HG02970 (cell line): ENCODE measurements at regions not wholly inside any gene's neighbourhood (a gene's known extent, or its start where the extent isn't known, plus 50 kb on each side); places are given as distances from the start of the nearest gene placed in this dataset.
"Not testable (repeated sequence)": the region's sequence is repeated elsewhere in the genome, so short reads cannot be mapped to it uniquely, and the experiment has no call there.

ENCODE experiments used
- ATAC-seq: cut with Tn5 transposase; IDR thresholded peaks from one replicate; pipeline ENCODE4 v1.9.1; 2021; ENCODE audit warnings: mild to moderate bottlenecking, moderate library complexity, moderate number of reproducible peaks; ENCODE audit not compliant: unreplicated experiment, low FRiP score

GRCh38 chr2:204386668-204387067 lies 158.6 kb upstream of the PARD3B start:
- no peak for ATAC-seq

DNA sequence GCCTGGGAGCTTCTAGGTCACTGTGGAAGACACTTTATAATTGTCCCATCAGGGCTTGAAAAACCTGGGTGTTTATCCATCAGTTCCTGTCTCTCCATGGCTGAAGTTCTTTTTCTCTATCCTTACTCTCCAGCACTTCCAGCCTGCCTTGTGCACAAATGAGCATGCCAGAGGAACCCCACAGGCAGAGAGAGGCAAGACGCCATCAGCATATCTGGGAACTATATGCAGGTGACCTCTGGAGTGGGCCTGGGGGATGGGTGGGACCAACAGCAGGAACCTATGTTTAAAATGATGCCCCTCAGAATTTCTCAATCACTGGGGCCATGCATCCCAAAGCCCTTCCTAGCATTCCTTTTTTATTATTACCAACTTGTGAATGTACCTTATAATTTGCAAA lies 156.2 kb upstream of the PARD3B start:
- ATAC-seq = no peak

DNA sequence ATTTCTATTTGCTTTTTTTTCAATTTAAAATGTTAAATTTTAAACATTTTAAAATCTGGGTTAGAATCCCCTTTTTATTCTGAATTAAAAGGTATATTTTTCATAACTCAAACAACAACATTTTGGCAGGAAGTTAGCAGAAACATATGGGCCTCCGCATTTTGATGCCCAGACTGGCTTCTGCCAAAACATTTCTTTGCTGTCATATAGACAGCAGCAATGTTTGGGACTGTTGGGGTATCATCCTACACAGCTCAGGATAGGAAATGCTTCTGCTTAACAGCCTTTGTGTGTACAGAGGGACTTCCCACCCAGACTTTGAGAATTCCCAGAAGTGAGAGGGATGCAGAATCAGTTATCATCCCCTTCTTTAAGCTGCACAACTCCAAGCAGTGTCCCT lies 155.4 kb upstream of the PARD3B start:
- no peak for ATAC-seq

DNA sequence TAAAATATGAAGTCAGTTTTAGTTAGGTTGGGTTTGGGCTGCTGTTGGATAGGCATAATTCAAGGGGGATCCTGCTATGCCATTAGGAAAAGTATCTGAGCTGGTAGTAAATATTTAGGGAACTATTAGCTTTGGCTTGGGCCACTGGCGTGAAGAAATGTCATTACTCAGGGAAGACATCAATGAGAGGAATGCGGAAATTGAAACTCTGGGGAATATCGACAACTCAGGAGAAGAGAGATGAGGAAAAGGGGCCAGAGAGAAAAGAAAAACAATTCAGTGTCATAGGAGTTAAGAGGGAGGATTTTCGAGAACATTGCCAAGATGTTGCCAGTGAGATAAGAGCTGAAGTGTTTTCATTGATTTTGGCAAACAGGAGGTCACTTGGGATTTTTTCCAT lies 149.7 kb upstream of the PARD3B start:
- no peak for ATAC-seq

DNA sequence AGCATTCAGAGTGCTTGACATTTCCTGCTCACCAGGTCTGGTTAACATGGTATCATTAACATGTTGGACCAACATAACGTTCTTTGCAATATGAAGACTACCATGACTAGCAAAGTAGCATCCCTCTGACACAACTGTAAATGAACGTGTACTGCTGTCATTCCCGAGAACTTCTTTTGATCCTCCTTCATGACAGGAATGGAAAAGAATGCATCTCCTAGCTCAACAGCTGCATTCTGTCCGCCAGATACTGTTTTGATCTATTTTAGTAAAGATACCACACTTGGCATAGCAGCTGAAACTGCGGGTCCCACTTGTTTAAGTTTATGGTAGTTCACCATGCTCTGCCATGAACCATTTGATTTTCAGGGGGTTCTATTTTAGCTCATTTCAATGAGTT lies 144.2 kb upstream of the PARD3B start:
- ATAC-seq = no peak

GRCh38 chr2:204407204-204408014 lies 137.9 kb upstream of the PARD3B start:
- no peak for ATAC-seq

- ATAC-seq = not testable (repeated sequence)
Measured at GRCh38 chr2:204412782-204413181, 132.5 kb upstream of the PARD3B start.

GRCh38 chr2:204415406-204416181 lies 129.7 kb upstream of the PARD3B start:
- no peak for ATAC-seq

DNA sequence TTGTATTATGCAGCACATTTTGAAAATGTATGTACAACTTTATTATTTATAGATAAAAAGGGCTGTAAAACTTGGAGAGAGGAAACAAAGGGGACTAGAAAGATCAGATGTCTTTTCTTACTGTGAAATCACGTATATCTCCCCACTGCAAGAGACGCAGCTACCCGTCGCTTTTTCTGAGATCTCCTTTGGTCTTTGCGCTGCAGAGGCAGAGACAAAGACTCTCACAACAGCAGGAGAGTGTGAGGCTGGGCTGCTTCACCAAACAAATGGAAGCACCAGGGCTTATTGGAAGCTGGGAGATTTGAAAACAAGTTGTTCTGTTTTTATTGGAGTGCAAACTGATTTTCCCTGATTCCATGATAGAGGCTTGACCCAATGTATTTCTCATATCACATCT lies 129.0 kb upstream of the PARD3B start:
- ATAC-seq = no peak

GRCh38 chr2:204425821-204426220 lies 119.5 kb upstream of the PARD3B start:
- ATAC-seq = no peak

DNA sequence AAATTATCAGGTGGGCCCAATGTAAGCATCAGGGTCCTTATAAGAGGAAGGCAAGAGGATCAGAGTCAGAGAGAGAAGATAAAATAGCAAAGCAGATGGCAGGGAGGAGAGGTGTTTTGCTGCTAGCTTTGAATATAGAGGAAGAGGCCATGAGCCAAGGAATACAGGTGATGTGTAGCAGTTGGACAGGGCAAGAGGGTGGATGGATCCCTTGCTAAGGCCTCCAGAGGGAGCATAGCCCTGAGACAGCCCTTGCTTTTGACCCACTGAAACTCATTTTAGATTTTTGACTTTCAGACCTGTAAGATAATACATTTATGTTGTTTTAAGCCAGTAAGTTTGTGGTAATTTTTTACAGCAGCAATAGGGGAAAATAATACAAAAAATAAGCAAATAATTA lies 116.6 kb upstream of the PARD3B start:
- no peak for ATAC-seq

- ATAC-seq = no peak
Measured at GRCh38 chr2:204431529-204431928, 113.7 kb upstream of the PARD3B start.

GRCh38 chr2:204432196-204432595 lies 113.1 kb upstream of the PARD3B start:
- no peak for ATAC-seq

DNA sequence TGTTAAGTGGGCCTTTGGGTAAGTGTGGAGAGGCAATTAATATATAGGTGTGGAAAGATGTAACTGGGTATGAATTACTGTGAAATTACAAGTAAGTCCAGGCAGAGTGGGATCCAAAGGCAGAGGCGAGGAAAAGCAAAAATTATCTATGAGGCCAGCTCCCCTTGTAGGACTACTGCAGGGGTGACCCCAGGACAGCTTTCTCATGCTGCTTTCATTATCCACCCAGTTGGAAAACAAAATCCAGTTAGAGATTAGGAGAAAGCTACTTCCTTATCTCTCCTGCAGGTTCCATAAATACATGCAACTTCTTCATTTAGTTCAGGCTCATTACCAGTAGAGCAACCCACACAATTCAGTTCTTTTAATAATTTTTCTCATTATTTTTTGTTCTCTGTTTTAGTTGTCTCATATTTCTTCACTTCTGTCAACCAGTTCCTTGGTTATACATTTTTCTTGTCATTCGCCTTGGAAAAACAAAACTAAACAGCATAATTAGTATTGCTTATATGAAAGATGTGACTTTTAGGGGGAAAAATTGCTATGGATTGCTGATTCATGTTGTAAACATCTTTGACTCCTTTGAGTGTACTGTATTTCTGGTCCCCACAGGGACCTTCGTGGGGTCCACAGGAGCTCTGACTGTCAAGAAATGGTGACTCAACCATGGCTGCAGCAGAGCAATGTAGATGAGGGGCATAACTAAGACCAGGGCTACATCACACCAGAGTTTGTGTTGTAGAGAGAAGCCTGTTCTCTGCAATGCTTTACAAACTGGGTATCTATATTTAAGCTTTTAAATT lies 110.4 kb upstream of the PARD3B start:
- no peak for ATAC-seq

- no peak for ATAC-seq
Measured at GRCh38 chr2:204436230-204436629, 109.0 kb upstream of the PARD3B start.

- no peak for ATAC-seq
Measured at GRCh38 chr2:204437408-204437807, 107.9 kb upstream of the PARD3B start.

DNA sequence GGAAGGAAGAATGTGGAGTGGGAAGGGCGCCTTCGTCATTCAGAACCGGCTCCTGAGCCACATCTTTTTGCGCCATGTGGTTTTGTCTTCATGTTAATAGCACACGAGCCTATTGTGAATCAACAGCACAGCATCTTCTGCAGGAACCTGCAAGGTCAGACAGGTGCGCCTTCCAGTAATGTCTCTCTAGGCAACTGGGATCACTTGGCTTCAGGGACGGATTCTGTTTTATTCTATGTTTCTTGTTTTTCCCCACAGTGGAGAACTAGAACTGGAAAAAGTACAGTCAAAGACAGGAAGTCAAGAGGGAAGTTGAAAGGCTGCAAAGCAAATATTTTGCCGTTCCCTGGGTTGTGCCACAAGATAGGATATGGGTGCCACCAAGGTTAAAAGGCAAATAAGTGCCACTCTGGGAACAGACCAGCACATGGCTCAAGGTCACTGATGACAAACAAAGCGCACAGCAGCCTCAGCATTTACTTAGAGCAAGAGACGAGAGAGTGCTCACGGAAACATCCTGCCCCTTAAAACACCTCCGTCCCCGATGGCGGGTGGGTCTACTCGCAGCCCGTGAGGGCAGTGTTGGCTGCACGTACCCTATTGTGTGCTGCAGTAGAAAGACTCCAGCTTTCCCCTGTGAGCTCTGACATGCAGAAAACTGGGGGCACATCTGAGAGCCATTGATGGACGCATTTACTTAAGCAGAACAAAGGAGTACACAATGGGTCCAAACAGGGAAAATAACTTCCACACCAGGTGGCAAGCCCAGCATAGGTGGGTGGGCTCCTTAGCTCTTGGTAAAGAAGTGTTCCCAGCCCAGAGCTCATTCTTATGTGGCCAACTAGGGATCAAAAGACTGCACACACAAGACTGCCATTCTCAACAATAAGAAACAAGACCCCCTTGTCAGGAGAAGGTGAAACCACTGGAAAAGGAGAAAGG lies 107.2 kb upstream of the PARD3B start:
- ATAC-seq = no peak

GRCh38 chr2:204441316-204441715 lies 104.0 kb upstream of the PARD3B start:
- no peak for ATAC-seq

DNA sequence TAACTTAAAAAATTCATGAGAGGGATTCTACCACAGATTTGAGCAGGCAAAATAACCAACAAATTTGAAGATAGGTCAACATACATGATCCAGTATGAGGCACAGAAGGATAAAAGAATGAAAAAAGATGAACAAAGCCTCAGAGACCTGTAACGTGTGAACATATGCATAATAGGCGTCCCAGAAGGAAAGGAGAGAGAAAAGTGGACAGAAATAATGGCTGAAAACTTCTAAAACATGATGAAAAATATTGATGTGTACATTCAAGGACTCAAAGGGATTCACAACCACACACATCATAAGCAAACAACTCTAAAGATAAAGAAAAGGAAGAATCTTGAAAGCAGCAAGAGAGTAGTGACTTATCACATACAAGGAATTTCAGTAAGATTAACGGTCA lies 100.1 kb upstream of the PARD3B start:
- no peak for ATAC-seq

DNA sequence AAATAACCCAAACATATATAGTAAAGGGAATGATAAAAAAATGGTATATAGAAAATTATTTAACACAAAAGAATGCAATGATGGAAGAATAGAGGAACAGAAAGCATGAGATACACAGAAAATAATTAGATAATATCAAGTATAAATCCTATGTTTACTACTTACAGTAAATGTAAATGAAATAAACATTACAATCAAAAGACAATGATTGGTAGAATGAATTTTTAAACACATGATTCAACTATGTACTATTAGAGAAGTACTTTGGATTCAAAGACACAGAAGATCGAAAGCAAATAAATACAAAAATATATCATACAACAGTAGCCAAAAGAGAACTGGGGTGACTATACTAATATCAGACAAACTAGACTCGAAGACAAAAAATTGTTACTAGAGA lies 97.6 kb upstream of the PARD3B start:
- ATAC-seq = no peak
